ENCODE measurements at regions not wholly inside any gene's neighbourhood (a gene's known extent, or its start where the extent isn't known, plus 50 kb on each side); places are given as distances from the start of the nearest gene placed in this dataset.
"Not testable (repeated sequence)": the region's sequence is repeated elsewhere in the genome, so short reads cannot be mapped to it uniquely, and the experiment has no call there.

- DNase-seq (ENCODE audit: extremely low read depth, low read depth), result not testable (repeated sequence)
Measured at GRCh38 chr15:29648415-29648814, 173.9 kb downstream of the TJP1 start.

DNA sequence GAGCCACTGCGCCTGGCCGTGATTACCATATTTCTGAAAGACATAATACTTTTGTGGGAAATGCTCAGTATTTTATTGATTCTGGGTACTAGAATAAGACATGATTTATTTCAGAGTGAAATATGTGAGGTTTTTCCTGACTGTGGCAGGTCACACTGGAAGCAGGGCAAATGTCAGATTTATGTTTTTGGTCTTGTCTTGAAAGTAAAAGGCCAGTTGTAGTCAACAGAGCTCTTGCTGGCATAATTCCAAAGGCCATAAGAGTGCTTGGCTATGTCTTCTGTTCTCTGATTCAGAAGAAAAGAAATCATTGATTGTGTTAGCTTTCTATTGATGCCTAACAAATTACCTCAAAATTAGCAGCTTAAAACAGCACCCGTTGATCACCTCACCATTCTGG lies 176.4 kb downstream of the TJP1 start:
- TF ChIP-seq, protein P1, sequence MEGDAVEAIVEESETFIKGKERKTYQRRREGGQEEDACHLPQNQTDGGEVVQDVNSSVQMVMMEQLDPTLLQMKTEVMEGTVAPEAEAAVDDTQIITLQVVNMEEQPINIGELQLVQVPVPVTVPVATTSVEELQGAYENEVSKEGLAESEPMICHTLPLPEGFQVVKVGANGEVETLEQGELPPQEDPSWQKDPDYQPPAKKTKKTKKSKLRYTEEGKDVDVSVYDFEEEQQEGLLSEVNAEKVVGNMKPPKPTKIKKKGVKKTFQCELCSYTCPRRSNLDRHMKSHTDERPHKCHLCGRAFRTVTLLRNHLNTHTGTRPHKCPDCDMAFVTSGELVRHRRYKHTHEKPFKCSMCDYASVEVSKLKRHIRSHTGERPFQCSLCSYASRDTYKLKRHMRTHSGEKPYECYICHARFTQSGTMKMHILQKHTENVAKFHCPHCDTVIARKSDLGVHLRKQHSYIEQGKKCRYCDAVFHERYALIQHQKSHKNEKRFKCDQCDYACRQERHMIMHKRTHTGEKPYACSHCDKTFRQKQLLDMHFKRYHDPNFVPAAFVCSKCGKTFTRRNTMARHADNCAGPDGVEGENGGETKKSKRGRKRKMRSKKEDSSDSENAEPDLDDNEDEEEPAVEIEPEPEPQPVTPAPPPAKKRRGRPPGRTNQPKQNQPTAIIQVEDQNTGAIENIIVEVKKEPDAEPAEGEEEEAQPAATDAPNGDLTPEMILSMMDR (IDR thresholded peaks at IDR 0.05; ENCODE audit: low read depth, low read length), result no peak

DNA sequence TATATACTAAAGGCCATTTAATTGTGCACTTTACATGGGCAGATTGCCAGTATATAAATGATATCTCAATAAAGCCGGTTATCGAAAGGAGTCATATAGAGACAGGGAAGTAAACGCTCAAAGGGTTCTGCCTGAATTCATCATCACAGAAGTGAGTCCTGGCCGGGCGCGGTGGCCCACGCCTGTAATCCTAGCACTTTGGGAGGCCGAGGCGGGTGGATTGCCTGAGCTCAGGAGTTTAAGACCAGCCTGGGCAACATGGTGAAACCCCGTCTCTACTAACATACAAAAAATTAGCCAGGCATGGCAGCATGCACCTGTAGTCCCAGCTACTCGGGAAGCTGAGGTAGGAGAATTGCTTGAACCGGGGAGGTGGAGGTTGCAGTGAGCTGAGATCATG lies 177.9 kb downstream of the TJP1 start:
- DNase-seq (ENCODE audit: extremely low read depth, low read depth), result not testable (repeated sequence)

More for the DNA sequence above, 176.4 kb downstream of the TJP1 start:
- no peak for DNase-seq (ENCODE audit: extremely low read depth, low read depth)

- TF ChIP-seq, protein P1 (IDR thresholded peaks at IDR 0.05; ENCODE audit: low read depth, low read length), result no peak
- DNase-seq (ENCODE audit: extremely low read depth, low read depth), result no peak
Measured at GRCh38 chr15:29638781-29639180, 183.5 kb downstream of the TJP1 start.

DNA sequence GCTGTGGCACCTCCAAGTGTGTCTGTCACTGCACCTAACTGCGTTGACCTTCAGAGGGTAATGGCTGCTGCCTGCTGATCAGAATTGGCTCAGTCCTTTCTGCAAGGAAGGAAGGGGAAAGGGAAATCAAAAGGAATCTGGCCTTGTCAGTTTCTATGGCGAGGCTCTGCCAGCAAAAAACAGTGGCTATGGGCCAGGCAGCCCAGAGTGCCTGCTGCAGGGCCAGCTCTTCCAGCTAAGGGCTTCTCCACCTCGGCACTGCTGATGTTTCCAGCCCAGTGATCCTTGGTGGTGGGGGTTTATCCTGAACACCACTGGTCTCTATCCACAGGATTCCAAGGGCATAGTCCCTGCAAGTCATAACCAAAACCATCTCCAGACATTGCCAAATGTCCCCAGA lies 184.3 kb downstream of the TJP1 start:
- no peak for DNase-seq (ENCODE audit: extremely low read depth, low read depth)

GRCh38 chr15:29637555-29637954 lies 184.7 kb downstream of the TJP1 start:
- TF ChIP-seq, protein P1 (IDR thresholded peaks at IDR 0.05; ENCODE audit: low read depth, low read length), result no peak
- DNase-seq (ENCODE audit: extremely low read depth, low read depth), result no peak

More for the DNA sequence above, 184.3 kb downstream of the TJP1 start:
- TF ChIP-seq, protein P1 (IDR thresholded peaks at IDR 0.05; ENCODE audit: low read depth, low read length), result no peak

DNA sequence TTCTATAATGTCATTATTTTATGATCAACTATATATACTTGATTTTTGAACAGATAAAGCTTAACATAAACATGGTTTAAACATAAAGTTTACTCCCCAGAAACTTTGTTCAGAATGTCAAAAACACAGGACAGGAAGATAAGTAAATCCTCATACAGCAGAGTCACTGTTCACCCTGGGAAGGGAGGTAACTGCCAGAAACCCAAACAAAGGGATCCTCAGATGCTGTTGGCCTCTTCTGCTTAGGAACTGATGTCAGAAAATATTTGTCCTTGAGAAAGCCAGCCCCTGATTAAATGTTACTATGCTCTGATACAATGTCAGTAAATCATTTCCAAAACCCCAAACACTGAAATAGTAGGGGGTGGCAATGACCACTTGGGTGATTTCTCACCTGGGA lies 185.3 kb downstream of the TJP1 start:
- TF ChIP-seq, protein P1 (IDR thresholded peaks at IDR 0.05; ENCODE audit: low read depth, low read length), result no peak
- DNase-seq (ENCODE audit: extremely low read depth, low read depth), result no peak

DNA sequence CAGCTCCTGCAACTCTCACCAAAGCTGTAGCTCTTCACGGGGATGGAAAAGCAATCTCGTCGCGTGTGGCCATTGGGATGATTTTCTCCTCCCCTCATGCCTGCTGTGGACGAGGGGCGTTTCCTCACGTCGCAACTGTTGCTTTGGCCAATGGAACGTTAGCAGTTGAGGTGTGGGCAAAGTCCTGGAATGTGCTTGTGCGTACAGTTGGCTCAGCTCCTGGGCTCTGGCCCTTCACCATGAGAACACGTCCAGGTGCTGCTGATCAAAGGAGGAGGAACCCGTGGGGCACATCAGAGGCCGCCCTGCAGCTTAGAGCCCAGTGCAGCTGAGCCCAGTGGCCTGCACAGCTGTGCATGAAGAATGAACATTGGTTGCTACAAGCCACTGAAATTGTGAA lies 186.1 kb downstream of the TJP1 start:
- no peak for DNase-seq (ENCODE audit: extremely low read depth, low read depth)
- TF ChIP-seq, protein P1 (IDR thresholded peaks at IDR 0.05; ENCODE audit: low read depth, low read length), result no peak

Data from AG09319 (cell line).